ENCODE measurements at regions not wholly inside any gene's neighbourhood (a gene's known extent, or its start where the extent isn't known, plus 50 kb on each side); places are given as distances from the start of the nearest gene placed in this dataset.

- DNase-seq (ENCODE audit: low read depth) = no peak
- TF ChIP-seq CTCF (conservative IDR thresholded peaks at IDR 0.05; ENCODE audit: low read depth, low read length) = no peak
- no peak overlapping the region for H3K4me3 ChIP-seq (ENCODE audit: low read depth, low read length)
Observed at GRCh38 chr12:43115441-43116160, 436.4 kb downstream of the ADAMTS20 start.

- TF ChIP-seq CTCF (conservative IDR thresholded peaks at IDR 0.05; ENCODE audit: low read depth, low read length) = no peak
- H3K4me3 ChIP-seq (ENCODE audit: low read depth, low read length) = no peak overlapping the region
- DNase-seq (ENCODE audit: low read depth) = no peak
Observed at GRCh38 chr12:43114316-43114715, 437.7 kb downstream of the ADAMTS20 start.

GRCh38 chr12:43113616-43114015 is 438.4 kb downstream of the ADAMTS20 start:
- TF ChIP-seq CTCF (conservative IDR thresholded peaks at IDR 0.05; ENCODE audit: low read depth, low read length) = no peak
- H3K4me3 ChIP-seq (ENCODE audit: low read depth, low read length) = no peak overlapping the region
- no peak for DNase-seq (ENCODE audit: low read depth)

GRCh38 chr12:43113135-43113534 is 438.9 kb downstream of the ADAMTS20 start:
- H3K4me3 ChIP-seq (ENCODE audit: low read depth, low read length) = no peak overlapping the region
- peak; percentile 25 for DNase-seq (ENCODE audit: low read depth)
- TF ChIP-seq CTCF (conservative IDR thresholded peaks at IDR 0.05; ENCODE audit: low read depth, low read length) = peak; percentile 37

- DNase-seq (ENCODE audit: low read depth) = no peak
- no peak for TF ChIP-seq CTCF (conservative IDR thresholded peaks at IDR 0.05; ENCODE audit: low read depth, low read length)
Observed at GRCh38 chr12:43112101-43112920, 439.7 kb downstream of the ADAMTS20 start.

GRCh38 chr12:43111608-43112007 is 440.4 kb downstream of the ADAMTS20 start:
- peak overlapping the region; percentile 6 for H3K4me3 ChIP-seq (ENCODE audit: low read depth, low read length)
- no peak for TF ChIP-seq CTCF (conservative IDR thresholded peaks at IDR 0.05; ENCODE audit: low read depth, low read length)
- no peak for DNase-seq (ENCODE audit: low read depth)

More at GRCh38 chr12:43112101-43112920, 439.7 kb downstream of the ADAMTS20 start:
- no peak overlapping the region for H3K4me3 ChIP-seq (ENCODE audit: low read depth, low read length)
